ENCODE measurements at regions not wholly inside any gene's neighbourhood (a gene's known extent, or its start where the extent isn't known, plus 50 kb on each side); places are given as distances from the start of the nearest gene placed in this dataset.

- no peak for TF ChIP-seq CTCF (IDR thresholded peaks at IDR 0.05)
- no peak for TF ChIP-seq POLR2A (IDR thresholded peaks at IDR 0.05)
Measured at GRCh38 chrX:39115166-39115565, 313.9 kb downstream of the MID1IP1 start.
